ENCODE measurements at regions not wholly inside any gene's neighbourhood (a gene's known extent, or its start where the extent isn't known, plus 50 kb on each side); places are given as distances from the start of the nearest gene placed in this dataset.

- DNase-seq (ENCODE audit: low spot score) = no peak
- no peak for ATAC-seq (ENCODE audit: insufficient number of reproducible peaks, low FRiP score, low read depth)
- Histone ChIP-seq H3K4me1 (ENCODE audit: control insufficient read depth in 1 of 2, low read depth in 2 of 2) (no peaks in the 10 kb centered on the region), H3K9me3 (peaks cover 1% of the 10 kb centered on the region), H3K27ac (no peak overlapping the region), H3K36me3 (no peaks in the 10 kb centered on the region), H3K4me3 (no peak overlapping the region), H3K27me3 (replicated peaks; ENCODE audit: insufficient read depth) (no peaks in the 10 kb centered on the region)
- TF ChIP-seq CTCF (IDR thresholded peaks at IDR 0.05) = no peak
Measured at GRCh38 chr14:65187421-65188049, 85.2 kb upstream of the MAX start.

GRCh38 chr14:65190312-65190711, 88.0 kb upstream of the MAX start:
- ATAC-seq (ENCODE audit: insufficient number of reproducible peaks, low FRiP score, low read depth) (no peak), DNase-seq (ENCODE audit: low spot score) (no peak)
- Histone ChIP-seq H3K4me1 (ENCODE audit: control insufficient read depth in 1 of 2, low read depth in 2 of 2) (no peaks in the 10 kb centered on the region), H3K27ac (no peak overlapping the region), H3K4me3 (no peak overlapping the region), H3K27me3 (replicated peaks; ENCODE audit: insufficient read depth) (no peaks in the 10 kb centered on the region), H3K36me3 (no peaks in the 10 kb centered on the region), H3K9me3 (no peaks in the 10 kb centered on the region)
- TF ChIP-seq CTCF (IDR thresholded peaks at IDR 0.05) = no peak

- no peak for ATAC-seq (ENCODE audit: insufficient number of reproducible peaks, low FRiP score, low read depth)
- no peak overlapping the region for H3K27ac ChIP-seq
Measured at GRCh38 chr14:65191716-65192115, 89.4 kb upstream of the MAX start.

GRCh38 chr14:65192686-65193085, 90.4 kb upstream of the MAX start:
- no peak for TF ChIP-seq CTCF (IDR thresholded peaks at IDR 0.05)
- H3K36me3 ChIP-seq = no peaks in the 10 kb centered on the region
- DNase-seq (ENCODE audit: low spot score) (no peak), ATAC-seq (ENCODE audit: insufficient number of reproducible peaks, low FRiP score, low read depth) (no peak)
- no peak overlapping the region for H3K27ac ChIP-seq
- no peaks in the 10 kb centered on the region for H3K4me1 ChIP-seq (ENCODE audit: control insufficient read depth in 1 of 2, low read depth in 2 of 2)
- no peaks in the 10 kb centered on the region for H3K9me3 ChIP-seq
- H3K4me3 ChIP-seq = no peak overlapping the region
- no peaks in the 10 kb centered on the region for H3K27me3 ChIP-seq (replicated peaks; ENCODE audit: insufficient read depth)

More at GRCh38 chr14:65191716-65192115, 89.4 kb upstream of the MAX start:
- Histone ChIP-seq H3K9me3 (no peaks in the 10 kb centered on the region), H3K36me3 (no peaks in the 10 kb centered on the region), H3K27me3 (replicated peaks; ENCODE audit: insufficient read depth) (no peaks in the 10 kb centered on the region), H3K4me3 (no peak overlapping the region), H3K4me1 (ENCODE audit: control insufficient read depth in 1 of 2, low read depth in 2 of 2) (no peaks in the 10 kb centered on the region)
- no peak for DNase-seq (ENCODE audit: low spot score)
- no peak for TF ChIP-seq CTCF (IDR thresholded peaks at IDR 0.05)

- H3K27me3 ChIP-seq (replicated peaks; ENCODE audit: insufficient read depth) = no peaks in the 10 kb centered on the region
- no peak for TF ChIP-seq CTCF (IDR thresholded peaks at IDR 0.05)
- H3K27ac ChIP-seq = no peak overlapping the region
- ATAC-seq (ENCODE audit: insufficient number of reproducible peaks, low FRiP score, low read depth) (no peak), DNase-seq (ENCODE audit: low spot score) (no peak)
- H3K9me3 ChIP-seq = no peaks in the 10 kb centered on the region
- H3K4me1 ChIP-seq (ENCODE audit: control insufficient read depth in 1 of 2, low read depth in 2 of 2) = no peaks in the 10 kb centered on the region
- H3K4me3 ChIP-seq = no peak overlapping the region
- H3K36me3 ChIP-seq = no peaks in the 10 kb centered on the region
Measured at GRCh38 chr14:65193916-65194590, 91.7 kb upstream of the MAX start.
